MCF 10A (cell line): ENCODE measurements at regions not wholly inside any gene's neighbourhood (a gene's known extent, or its start where the extent isn't known, plus 50 kb on each side); places are given as distances from the start of the nearest gene placed in this dataset.

Experiments used
- BruUV-seq: library from RNA; stranded (reverse); fragments of 400-500 nt; replicated peaks from 2 replicates; lab custom pipeline; 2021; lab: Mats Ljungman, UMichigan
- CTCF ChIA-PET: fragments of 300-600 bp; sonication (Branson Sonifier 250); formaldehyde crosslinking; extraction: SDS; loops from one replicate; lab custom pipeline; 2021; ENCODE audit warnings: antibody characterized with exemption, inconsistent platforms; lab: Yijun Ruan, JAX
- POLR2A ChIA-PET: fragments of 300-600, 350-650 bp; sonication (Branson Sonifier 250); formaldehyde crosslinking; extraction: SDS; loops from one replicate; lab custom pipeline; 2020; ENCODE audit warnings: antibody characterized with exemption, inconsistent platforms; lab: Yijun Ruan, JAX
- DNase-seq: peaks from one replicate; pipeline ENCODE4 v3.0.0-alpha.2; 2018; ENCODE audit not compliant: unreplicated experiment
- H3K27ac Mint-ChIP-seq: one replicate; pipeline ENCODE4 v1.8.0; 2022; ENCODE audit warnings: mild to moderate bottlenecking, low read depth, mixed read lengths; ENCODE audit not compliant: unreplicated experiment
- H3K27me3 Mint-ChIP-seq: one replicate; pipeline ENCODE4 v1.8.0; 2022; ENCODE audit warnings: mixed read lengths; ENCODE audit not compliant: insufficient read depth, unreplicated experiment
- H3K36me3 Mint-ChIP-seq: one replicate; pipeline ENCODE4 v1.8.0; 2022; ENCODE audit warnings: mild to moderate bottlenecking, moderate library complexity, mixed read lengths; ENCODE audit not compliant: insufficient read depth, unreplicated experiment
- H3K4me1 Mint-ChIP-seq: one replicate; pipeline ENCODE4 v1.8.0; 2022; ENCODE audit warnings: mixed read lengths; ENCODE audit not compliant: insufficient read depth, unreplicated experiment
- H3K4me3 Mint-ChIP-seq: one replicate; pipeline ENCODE4 v1.8.0; 2022; ENCODE audit warnings: mild to moderate bottlenecking, moderate library complexity, mixed read lengths; ENCODE audit not compliant: unreplicated experiment
- H3K9me3 Mint-ChIP-seq: one replicate; pipeline ENCODE4 v1.8.0; 2022; ENCODE audit warnings: mixed read lengths; ENCODE audit not compliant: unreplicated experiment
- intact Hi-C: fragments of 100-400 bp; cut with micrococcal nuclease; formaldehyde crosslinking; loops from 2 replicates; pipeline ENCODE4 v1.14.1; 2022
- TF ChIP-seq, protein P1 (sequence below): fragments of 200-600 bp; IDR thresholded peaks from one replicate; pipeline ENCODE4 v1.8.0; 2022; ENCODE audit warnings: antibody characterized with exemption, mild to moderate bottlenecking; ENCODE audit not compliant: unreplicated experiment

GRCh38 chr2:104904889-104905288, 51.0 kb downstream of the POU3F3 start:
- CTCF ChIA-PET = no interaction called here
- intact Hi-C loops = no loop called here
- POLR2A ChIA-PET = no interaction called here
- Mint-ChIP-seq H3K9me3 (peaks cover 7% of the 10 kb centered on the region), H3K4me3 (no peak overlapping the region), H3K4me1 (peaks cover 21% of the 10 kb centered on the region), H3K27ac (no peak overlapping the region), H3K36me3 (no peaks in the 10 kb centered on the region), H3K27me3 (no peaks in the 10 kb centered on the region)
- TF ChIP-seq, protein P1, sequence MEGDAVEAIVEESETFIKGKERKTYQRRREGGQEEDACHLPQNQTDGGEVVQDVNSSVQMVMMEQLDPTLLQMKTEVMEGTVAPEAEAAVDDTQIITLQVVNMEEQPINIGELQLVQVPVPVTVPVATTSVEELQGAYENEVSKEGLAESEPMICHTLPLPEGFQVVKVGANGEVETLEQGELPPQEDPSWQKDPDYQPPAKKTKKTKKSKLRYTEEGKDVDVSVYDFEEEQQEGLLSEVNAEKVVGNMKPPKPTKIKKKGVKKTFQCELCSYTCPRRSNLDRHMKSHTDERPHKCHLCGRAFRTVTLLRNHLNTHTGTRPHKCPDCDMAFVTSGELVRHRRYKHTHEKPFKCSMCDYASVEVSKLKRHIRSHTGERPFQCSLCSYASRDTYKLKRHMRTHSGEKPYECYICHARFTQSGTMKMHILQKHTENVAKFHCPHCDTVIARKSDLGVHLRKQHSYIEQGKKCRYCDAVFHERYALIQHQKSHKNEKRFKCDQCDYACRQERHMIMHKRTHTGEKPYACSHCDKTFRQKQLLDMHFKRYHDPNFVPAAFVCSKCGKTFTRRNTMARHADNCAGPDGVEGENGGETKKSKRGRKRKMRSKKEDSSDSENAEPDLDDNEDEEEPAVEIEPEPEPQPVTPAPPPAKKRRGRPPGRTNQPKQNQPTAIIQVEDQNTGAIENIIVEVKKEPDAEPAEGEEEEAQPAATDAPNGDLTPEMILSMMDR = no peak
- BruUV-seq = no TSS peak
- no peak for DNase-seq

- no peaks in the 10 kb centered on the region for H3K36me3 Mint-ChIP-seq
- no peak overlapping the region for H3K4me3 Mint-ChIP-seq
- H3K9me3 Mint-ChIP-seq = peaks cover 12% of the 10 kb centered on the region
- POLR2A ChIA-PET = no interaction called here
- DNase-seq = no peak
- H3K27ac Mint-ChIP-seq = no peak overlapping the region
- no TSS peak for BruUV-seq
- intact Hi-C loops = no loop called here
- no peaks in the 10 kb centered on the region for H3K27me3 Mint-ChIP-seq
- TF ChIP-seq, protein P1 = no peak
- H3K4me1 Mint-ChIP-seq = no peaks in the 10 kb centered on the region
- CTCF ChIA-PET = no interaction called here
These were observed 55.4 kb downstream of the POU3F3 start for GRCh38 chr2:104909317-104909716.

DNA sequence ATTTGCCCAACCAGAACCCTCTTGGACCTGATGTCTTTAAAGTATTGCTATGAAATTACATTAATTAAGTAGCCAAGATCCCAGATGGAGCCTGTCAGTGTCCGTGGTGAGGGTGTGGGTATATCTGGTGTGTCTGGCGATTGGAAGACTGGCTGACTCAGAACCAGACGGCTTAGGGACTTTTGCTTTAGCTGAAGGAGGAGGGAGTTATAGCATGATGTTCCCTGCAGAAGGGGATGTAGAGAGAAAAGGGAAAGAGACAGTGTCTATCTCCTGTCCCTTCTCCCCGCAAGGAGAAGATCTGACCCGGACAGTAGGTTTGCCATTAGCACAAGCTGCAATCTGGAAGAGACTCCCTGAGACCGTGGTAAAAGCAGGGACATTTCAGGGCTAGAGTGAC, 60.6 kb downstream of the POU3F3 start:
- no peaks in the 10 kb centered on the region for H3K27me3 Mint-ChIP-seq
- POLR2A ChIA-PET = no interaction called here
- no peaks in the 10 kb centered on the region for H3K36me3 Mint-ChIP-seq
- intact Hi-C loops = no loop called here
- DNase-seq = no peak
- H3K4me1 Mint-ChIP-seq = peaks cover 2% of the 10 kb centered on the region
- CTCF ChIA-PET = interaction anchor here (0.6 kb wide), 1 partner anchor 41 kb away, joined by 4 read pairs; no protein-coding TSS in a partner anchor
- BruUV-seq = no TSS peak
- H3K27ac Mint-ChIP-seq = no peak overlapping the region
- H3K9me3 Mint-ChIP-seq = peaks cover 5% of the 10 kb centered on the region
- TF ChIP-seq, protein P1 = no peak
- no peak overlapping the region for H3K4me3 Mint-ChIP-seq

DNA sequence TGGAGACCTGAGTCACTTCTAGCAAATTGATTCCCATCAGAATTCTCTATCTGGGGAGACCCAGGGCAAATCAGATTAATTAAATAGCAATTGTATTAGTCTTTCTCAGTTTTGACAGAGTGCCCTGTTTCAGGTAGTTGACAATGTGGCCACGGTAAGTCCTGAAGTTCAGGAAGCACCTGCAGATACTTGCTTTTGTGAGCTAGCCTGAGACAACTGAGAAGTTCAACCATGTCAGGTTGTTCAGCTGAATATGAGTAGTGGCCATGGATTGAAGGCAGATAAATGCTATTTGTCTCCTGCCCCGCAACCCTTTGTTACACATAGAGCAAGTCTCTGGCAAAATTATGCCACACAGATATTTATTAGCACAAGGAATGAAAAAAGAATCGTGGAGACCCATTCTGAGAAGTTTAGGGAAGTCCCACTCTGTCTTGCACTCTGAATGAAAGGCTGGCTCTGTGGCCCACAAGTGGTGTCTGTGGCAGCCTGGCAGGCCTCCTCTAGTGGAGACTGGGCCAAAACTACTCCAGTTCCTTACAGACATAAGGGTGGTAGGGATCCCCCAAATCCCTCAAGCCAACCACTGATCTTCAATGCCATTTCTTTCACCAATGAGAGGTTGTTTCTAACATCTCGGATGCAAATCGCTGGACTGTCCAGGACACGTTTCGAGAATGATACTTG, 61.3 kb downstream of the POU3F3 start:
- intact Hi-C loops = no loop called here
- ChIA-PET POLR2A (interaction anchor here (0.6 kb wide), 1 partner anchor 22 kb away, joined by 3 read pairs; no protein-coding TSS in a partner anchor), CTCF (interaction anchor here (0.6 kb wide), 1 partner anchor 42 kb away, joined by 4 read pairs; no protein-coding TSS in a partner anchor)
- Mint-ChIP-seq H3K36me3 (no peaks in the 10 kb centered on the region), H3K27me3 (no peaks in the 10 kb centered on the region), H3K4me1 (peaks cover 6% of the 10 kb centered on the region), H3K9me3 (peaks cover 4% of the 10 kb centered on the region), H3K27ac (no peak overlapping the region), H3K4me3 (no peak overlapping the region)
- no peak for DNase-seq
- no TSS peak for BruUV-seq
- TF ChIP-seq, protein P1 = no peak
